Liver (tissue), 8 donors: ENCODE measurements at regions not wholly inside any gene's neighbourhood (a gene's known extent, or its start where the extent isn't known, plus 50 kb on each side); places are given as distances from the start of the nearest gene placed in this dataset.

Experiments
- DNase-seq: peaks from one replicate; pipeline ENCODE4 v3.0.0-alpha.2; 2017; ENCODE audit warnings: low spot score
- H3K27ac ChIP-seq, 2 donors: one replicate each; pipeline ENCODE4 v1.7.0; 2013; ENCODE audit warnings: inconsistent platforms in 2 of 2, low read length in 2 of 2, control low read depth in 1 of 2, low read depth in 1 of 2, mild to moderate bottlenecking in 1 of 2
- H3K27me3 ChIP-seq, 4 donors: one replicate each; pipeline versions ENCODE4 v1.6.1 to v1.7.0; 2013; ENCODE audit warnings: low read length in 3 of 4, inconsistent platforms in 1 of 4, mild to moderate bottlenecking in 1 of 4, moderate library complexity in 1 of 4; ENCODE audit not compliant: control insufficient read depth in 4 of 4, insufficient read depth in 4 of 4
- H3K36me3 ChIP-seq, 4 donors: one replicate each; pipeline versions ENCODE4 v1.6.1 to v1.7.0; 2013; ENCODE audit warnings: low read length in 3 of 4, mild to moderate bottlenecking in 3 of 4, low read depth in 1 of 4, moderate library complexity in 1 of 4; ENCODE audit not compliant: control insufficient read depth in 4 of 4, insufficient read depth in 3 of 4
- H3K4me1 ChIP-seq, 4 donors: one replicate each; pipeline versions ENCODE4 v1.6.1 to v1.7.0; 2013; ENCODE audit warnings: low read length in 3 of 4, mild to moderate bottlenecking in 3 of 4, moderate library complexity in 1 of 4; ENCODE audit not compliant: control insufficient read depth in 4 of 4, insufficient read depth in 4 of 4
- H3K4me3 ChIP-seq, 3 donors: one replicate each; pipeline versions ENCODE4 v1.6.1 to v1.7.0; 2013; ENCODE audit warnings: low read length in 3 of 3, control low read depth in 1 of 3, low read depth in 1 of 3, mild to moderate bottlenecking in 1 of 3
- H3K9ac ChIP-seq, 2 donors: one replicate each; pipeline ENCODE4 v1.7.0; 2013; ENCODE audit warnings: low read length in 2 of 2, mild to moderate bottlenecking in 2 of 2, moderate library complexity in 2 of 2, control low read depth in 1 of 2, low read depth in 1 of 2
- H3K9me3 ChIP-seq, 4 donors: one replicate each; pipeline versions ENCODE4 v1.6.1 to v1.7.0; 2013; ENCODE audit warnings: low read length in 3 of 4; ENCODE audit not compliant: control insufficient read depth in 4 of 4
- EGR1 ChIP-seq, 2 donors: IDR thresholded peaks; 2 replicates each; pipeline ENCODE4 v1.6.1; 2016 to 2018; ENCODE audit warnings: antibody characterized with exemption in 2 of 2, low read depth in 2 of 2
- FOXA1 ChIP-seq: IDR thresholded peaks from 2 replicates; pipeline ENCODE4 v1.6.1; 2016; ENCODE audit warnings: antibody characterized with exemption
- FOXA2 ChIP-seq: IDR thresholded peaks from 2 replicates; pipeline ENCODE4 v1.6.1; 2016; ENCODE audit warnings: antibody characterized with exemption
- GABPA ChIP-seq, 2 donors: IDR thresholded peaks in 1 of 2; conservative IDR thresholded peaks in 1 of 2; 2 replicates each; pipeline ENCODE4 v1.6.1; 2016; ENCODE audit warnings: antibody characterized with exemption in 2 of 2, mild to moderate bottlenecking in 1 of 2, moderate library complexity in 1 of 2
- HNF4A ChIP-seq, 2 donors: conservative IDR thresholded peaks; 2 replicates each; pipeline ENCODE4 v1.6.1; 2016; ENCODE audit warnings: antibody characterized with exemption in 2 of 2, mild to moderate bottlenecking in 2 of 2
- HNF4G ChIP-seq: IDR thresholded peaks from 2 replicates; pipeline ENCODE4 v1.6.1; 2016; ENCODE audit warnings: antibody characterized with exemption
- JUND ChIP-seq, 2 donors: IDR thresholded peaks; 2 replicates each; pipeline ENCODE4 v1.6.1; 2016; ENCODE audit warnings: antibody characterized with exemption in 2 of 2
- NR2F2 ChIP-seq: IDR thresholded peaks from 2 replicates; pipeline ENCODE4 v1.6.1; 2016; ENCODE audit warnings: antibody characterized with exemption
- RAD21 ChIP-seq, 2 donors: IDR thresholded peaks; 2 replicates each; pipeline ENCODE4 v1.6.1; 2016; ENCODE audit warnings: antibody characterized with exemption in 2 of 2, mild to moderate bottlenecking in 2 of 2
- RXRA ChIP-seq, 2 donors: IDR thresholded peaks; 2 replicates each; pipeline ENCODE4 v1.6.1; 2017 to 2018; ENCODE audit warnings: antibody characterized with exemption in 2 of 2, mild to moderate bottlenecking in 1 of 2
- SP1 ChIP-seq: IDR thresholded peaks from 2 replicates; pipeline ENCODE4 v1.6.1; 2018; ENCODE audit warnings: antibody characterized with exemption, mild to moderate bottlenecking
- TAF1 ChIP-seq: conservative IDR thresholded peaks from 2 replicates; pipeline ENCODE4 v1.6.1; 2016; ENCODE audit warnings: antibody characterized with exemption, mild to moderate bottlenecking
- YY1 ChIP-seq: IDR thresholded peaks from 2 replicates; pipeline ENCODE4 v1.6.1; 2016; ENCODE audit warnings: antibody characterized with exemption, mild to moderate bottlenecking
- WGBS: extraction: QIAGEN DNeasy Blood & Tissue Kit; methylation state at CpG from one replicate; pipeline ENCODE4 v1.1.7; 2013; 5-methylcytosine and 5-hydroxymethylcytosine counted together
- TF ChIP-seq, protein P1 (sequence below): fragments of 150-350 bp; IDR thresholded peaks from 2 replicates; pipeline ENCODE4 v1.5.1; 2017; ENCODE audit warnings: improper control_type of control experiment, low read depth, low read length; ENCODE audit not compliant: missing input control
- TF ChIP-seq, protein P2 (sequence below): IDR thresholded peaks from 2 replicates; pipeline ENCODE4 v1.6.1; 2016; ENCODE audit warnings: antibody characterized with exemption, mild to moderate bottlenecking
- TF ChIP-seq, protein P3 (sequence below): IDR thresholded peaks from 2 replicates; pipeline ENCODE4 v1.6.1; 2016; ENCODE audit warnings: antibody characterized with exemption
- TF ChIP-seq, protein P4 (sequence below): IDR thresholded peaks from 2 replicates; pipeline ENCODE4 v1.6.1; 2016; ENCODE audit warnings: antibody characterized with exemption
- TF ChIP-seq, protein P5 (sequence below): IDR thresholded peaks from 2 replicates; pipeline ENCODE4 v1.6.1; 2016; ENCODE audit warnings: antibody characterized with exemption
- donor health status: healthy.
- donor health status: healthy.
- donor health status: healthy.
- donor health status: healthy.
- donor health status: healthy.

DNA sequence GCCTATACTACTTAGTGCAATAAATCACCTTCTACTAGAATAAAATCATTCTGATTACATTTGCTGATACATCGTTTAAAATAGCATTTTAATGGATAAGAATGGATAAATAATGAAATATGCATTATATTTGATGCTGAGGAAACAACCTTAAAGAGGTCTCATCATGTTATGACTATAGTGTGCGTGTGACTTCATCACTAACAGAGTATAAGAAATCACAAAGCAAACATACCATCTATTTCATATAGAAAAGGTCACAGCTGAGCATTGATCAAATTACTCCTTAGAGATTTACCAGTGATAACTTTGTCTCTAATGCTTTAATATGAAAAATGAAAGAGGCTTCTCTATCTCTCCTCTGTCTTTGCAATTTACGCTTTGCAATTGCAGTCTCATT is 1620.3 kb upstream of the SLC10A2 start:
- WGBS: 63% methylated on average over 3 of the region's 3 CpGs
- H3K4me1 ChIP-seq: no peaks in the 10 kb centered on the region
- H3K27me3 ChIP-seq: peaks cover 0 to 4% (median 0%) of the 10 kb centered on the region in 4 donors
- DNase-seq: no peak
- no peaks in the 10 kb centered on the region for H3K36me3 ChIP-seq
- H3K27ac ChIP-seq: no peak overlapping the region
- no peak overlapping the region for H3K9ac ChIP-seq
- no peak overlapping the region for H3K4me3 ChIP-seq
- TF ChIP-seq, protein P1, sequence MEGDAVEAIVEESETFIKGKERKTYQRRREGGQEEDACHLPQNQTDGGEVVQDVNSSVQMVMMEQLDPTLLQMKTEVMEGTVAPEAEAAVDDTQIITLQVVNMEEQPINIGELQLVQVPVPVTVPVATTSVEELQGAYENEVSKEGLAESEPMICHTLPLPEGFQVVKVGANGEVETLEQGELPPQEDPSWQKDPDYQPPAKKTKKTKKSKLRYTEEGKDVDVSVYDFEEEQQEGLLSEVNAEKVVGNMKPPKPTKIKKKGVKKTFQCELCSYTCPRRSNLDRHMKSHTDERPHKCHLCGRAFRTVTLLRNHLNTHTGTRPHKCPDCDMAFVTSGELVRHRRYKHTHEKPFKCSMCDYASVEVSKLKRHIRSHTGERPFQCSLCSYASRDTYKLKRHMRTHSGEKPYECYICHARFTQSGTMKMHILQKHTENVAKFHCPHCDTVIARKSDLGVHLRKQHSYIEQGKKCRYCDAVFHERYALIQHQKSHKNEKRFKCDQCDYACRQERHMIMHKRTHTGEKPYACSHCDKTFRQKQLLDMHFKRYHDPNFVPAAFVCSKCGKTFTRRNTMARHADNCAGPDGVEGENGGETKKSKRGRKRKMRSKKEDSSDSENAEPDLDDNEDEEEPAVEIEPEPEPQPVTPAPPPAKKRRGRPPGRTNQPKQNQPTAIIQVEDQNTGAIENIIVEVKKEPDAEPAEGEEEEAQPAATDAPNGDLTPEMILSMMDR: no peak
- TF ChIP-seq, protein P2, sequence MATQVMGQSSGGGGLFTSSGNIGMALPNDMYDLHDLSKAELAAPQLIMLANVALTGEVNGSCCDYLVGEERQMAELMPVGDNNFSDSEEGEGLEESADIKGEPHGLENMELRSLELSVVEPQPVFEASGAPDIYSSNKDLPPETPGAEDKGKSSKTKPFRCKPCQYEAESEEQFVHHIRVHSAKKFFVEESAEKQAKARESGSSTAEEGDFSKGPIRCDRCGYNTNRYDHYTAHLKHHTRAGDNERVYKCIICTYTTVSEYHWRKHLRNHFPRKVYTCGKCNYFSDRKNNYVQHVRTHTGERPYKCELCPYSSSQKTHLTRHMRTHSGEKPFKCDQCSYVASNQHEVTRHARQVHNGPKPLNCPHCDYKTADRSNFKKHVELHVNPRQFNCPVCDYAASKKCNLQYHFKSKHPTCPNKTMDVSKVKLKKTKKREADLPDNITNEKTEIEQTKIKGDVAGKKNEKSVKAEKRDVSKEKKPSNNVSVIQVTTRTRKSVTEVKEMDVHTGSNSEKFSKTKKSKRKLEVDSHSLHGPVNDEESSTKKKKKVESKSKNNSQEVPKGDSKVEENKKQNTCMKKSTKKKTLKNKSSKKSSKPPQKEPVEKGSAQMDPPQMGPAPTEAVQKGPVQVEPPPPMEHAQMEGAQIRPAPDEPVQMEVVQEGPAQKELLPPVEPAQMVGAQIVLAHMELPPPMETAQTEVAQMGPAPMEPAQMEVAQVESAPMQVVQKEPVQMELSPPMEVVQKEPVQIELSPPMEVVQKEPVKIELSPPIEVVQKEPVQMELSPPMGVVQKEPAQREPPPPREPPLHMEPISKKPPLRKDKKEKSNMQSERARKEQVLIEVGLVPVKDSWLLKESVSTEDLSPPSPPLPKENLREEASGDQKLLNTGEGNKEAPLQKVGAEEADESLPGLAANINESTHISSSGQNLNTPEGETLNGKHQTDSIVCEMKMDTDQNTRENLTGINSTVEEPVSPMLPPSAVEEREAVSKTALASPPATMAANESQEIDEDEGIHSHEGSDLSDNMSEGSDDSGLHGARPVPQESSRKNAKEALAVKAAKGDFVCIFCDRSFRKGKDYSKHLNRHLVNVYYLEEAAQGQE: no peak
- TF ChIP-seq SP1: no peak
- TF ChIP-seq RAD21 (IDR thresholded peaks at IDR 0.05): no peak
- no peak for TF ChIP-seq FOXA2
- no peak for TF ChIP-seq HNF4G
- TF ChIP-seq, protein P3, sequence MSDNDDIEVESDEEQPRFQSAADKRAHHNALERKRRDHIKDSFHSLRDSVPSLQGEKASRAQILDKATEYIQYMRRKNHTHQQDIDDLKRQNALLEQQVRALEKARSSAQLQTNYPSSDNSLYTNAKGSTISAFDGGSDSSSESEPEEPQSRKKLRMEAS: no peak
- no peak for TF ChIP-seq GABPA (IDR thresholded peaks at IDR 0.05 in 1 of 2, conservative IDR thresholded peaks at IDR 0.05 in 1 of 2)
- no peak for TF ChIP-seq HNF4A (conservative IDR thresholded peaks at IDR 0.05)
- no peak for TF ChIP-seq JUND (IDR thresholded peaks at IDR 0.05)
- no peak for TF ChIP-seq FOXA1
- TF ChIP-seq RXRA (IDR thresholded peaks at IDR 0.05): no peak
- TF ChIP-seq, protein P4, sequence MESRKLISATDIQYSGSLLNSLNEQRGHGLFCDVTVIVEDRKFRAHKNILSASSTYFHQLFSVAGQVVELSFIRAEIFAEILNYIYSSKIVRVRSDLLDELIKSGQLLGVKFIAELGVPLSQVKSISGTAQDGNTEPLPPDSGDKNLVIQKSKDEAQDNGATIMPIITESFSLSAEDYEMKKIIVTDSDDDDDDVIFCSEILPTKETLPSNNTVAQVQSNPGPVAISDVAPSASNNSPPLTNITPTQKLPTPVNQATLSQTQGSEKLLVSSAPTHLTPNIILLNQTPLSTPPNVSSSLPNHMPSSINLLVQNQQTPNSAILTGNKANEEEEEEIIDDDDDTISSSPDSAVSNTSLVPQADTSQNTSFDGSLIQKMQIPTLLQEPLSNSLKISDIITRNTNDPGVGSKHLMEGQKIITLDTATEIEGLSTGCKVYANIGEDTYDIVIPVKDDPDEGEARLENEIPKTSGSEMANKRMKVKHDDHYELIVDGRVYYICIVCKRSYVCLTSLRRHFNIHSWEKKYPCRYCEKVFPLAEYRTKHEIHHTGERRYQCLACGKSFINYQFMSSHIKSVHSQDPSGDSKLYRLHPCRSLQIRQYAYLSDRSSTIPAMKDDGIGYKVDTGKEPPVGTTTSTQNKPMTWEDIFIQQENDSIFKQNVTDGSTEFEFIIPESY: no peak
- no peak for TF ChIP-seq YY1
- no peak for TF ChIP-seq TAF1
- no peak for TF ChIP-seq EGR1 (IDR thresholded peaks at IDR 0.05; ENCODE audit: low read depth in 2 of 2)
- no peak for TF ChIP-seq NR2F2
- TF ChIP-seq, protein P5, sequence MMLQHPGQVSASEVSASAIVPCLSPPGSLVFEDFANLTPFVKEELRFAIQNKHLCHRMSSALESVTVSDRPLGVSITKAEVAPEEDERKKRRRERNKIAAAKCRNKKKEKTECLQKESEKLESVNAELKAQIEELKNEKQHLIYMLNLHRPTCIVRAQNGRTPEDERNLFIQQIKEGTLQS: no peak
- no peaks in the 10 kb centered on the region for H3K9me3 ChIP-seq
